ENCODE measurements at regions not wholly inside any gene's neighbourhood (a gene's known extent, or its start where the extent isn't known, plus 50 kb on each side); places are given as distances from the start of the nearest gene placed in this dataset.
"Not testable (repeated sequence)": the region's sequence is repeated elsewhere in the genome, so short reads cannot be mapped to it uniquely, and the experiment has no call there.

- DNase-seq: no peak
These were observed 197.1 kb upstream of the HCN1 start for GRCh38 chr5:45893309-45893708.

- DNase-seq: not testable (repeated sequence)
These were observed 194.4 kb upstream of the HCN1 start for GRCh38 chr5:45890441-45891080.

GRCh38 chr5:45862763-45863162 is 166.6 kb upstream of the HCN1 start:
- no peak for DNase-seq

DNA sequence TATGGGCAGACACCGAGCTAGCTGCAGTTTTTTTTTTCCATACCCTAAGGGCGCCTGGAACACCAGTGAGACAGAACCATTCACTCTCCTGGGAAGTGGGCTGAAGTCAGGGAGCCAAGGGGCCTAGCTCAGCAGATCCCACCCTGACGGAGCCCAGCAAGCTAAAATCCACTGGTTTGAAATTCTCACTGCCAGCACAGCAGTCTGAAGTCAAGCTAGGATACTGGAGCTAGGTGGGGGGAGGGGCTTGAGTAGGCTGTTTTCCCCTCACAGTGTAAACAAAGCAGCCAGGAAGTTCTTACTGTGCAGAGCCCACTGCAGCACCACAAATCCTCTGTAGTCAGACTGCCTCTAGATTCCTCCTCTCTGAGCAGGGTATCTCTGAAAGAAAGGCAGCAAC is 151.7 kb upstream of the HCN1 start:
- no peak for DNase-seq

GRCh38 chr5:45826055-45826454 is 129.9 kb upstream of the HCN1 start:
- no peak for DNase-seq

DNA sequence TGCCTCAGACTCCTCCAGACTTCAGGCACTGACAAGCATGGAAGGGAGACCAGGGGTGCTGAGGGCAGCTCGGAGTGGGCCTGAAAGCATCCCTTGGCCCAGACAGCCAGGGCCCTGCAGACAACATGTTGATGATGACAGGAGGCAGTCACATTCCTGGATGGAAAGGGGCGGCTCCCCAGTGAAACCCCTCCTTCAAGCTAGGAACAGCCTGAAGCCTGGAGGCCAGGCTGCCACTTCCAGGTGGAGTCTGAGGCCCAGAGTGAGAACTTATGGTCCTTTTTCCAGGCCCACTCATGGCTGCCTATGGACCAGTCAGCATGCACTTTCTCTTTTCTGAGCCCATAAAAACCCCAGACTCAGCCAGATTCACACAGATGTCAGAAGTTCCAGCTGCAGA is 104.2 kb upstream of the HCN1 start:
- DNase-seq: no peak

- DNase-seq: no peak
These were observed 103.2 kb upstream of the HCN1 start for GRCh38 chr5:45799388-45799787.

DNA sequence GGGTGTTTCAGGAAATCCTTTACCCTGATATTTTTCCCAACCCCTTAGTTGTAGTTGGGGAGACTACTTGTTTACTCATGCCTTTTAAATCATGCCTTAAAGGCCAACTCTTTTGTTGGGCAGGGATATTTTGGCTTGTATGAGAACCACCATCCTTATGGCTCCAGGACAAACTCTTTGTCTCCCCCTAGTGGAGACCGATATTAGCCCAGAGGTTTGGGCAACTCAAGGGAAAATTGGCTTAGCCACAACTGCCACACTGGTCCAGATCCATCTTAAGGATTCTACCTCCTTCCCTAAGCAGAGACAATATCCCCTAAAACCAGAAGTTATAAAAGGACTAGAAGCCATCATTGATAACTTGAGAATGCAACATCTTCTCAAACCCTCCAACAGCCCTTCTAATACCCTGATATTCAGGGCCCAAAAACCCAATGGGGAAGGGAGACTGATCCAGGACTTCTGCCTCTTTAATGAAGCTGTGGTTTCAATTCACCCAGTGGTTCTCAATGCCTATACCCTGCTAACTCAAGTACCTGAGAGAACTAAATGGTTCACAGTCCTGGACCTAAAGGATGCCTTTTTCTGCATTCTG is 100.9 kb upstream of the HCN1 start:
- DNase-seq: peak in 1 of 2 experiments; percentile 41

GRCh38 chr5:45795458-45795857 is 99.3 kb upstream of the HCN1 start:
- DNase-seq: no peak

- DNase-seq: no peak
These were observed 97.7 kb upstream of the HCN1 start for GRCh38 chr5:45793638-45794532.

DNA sequence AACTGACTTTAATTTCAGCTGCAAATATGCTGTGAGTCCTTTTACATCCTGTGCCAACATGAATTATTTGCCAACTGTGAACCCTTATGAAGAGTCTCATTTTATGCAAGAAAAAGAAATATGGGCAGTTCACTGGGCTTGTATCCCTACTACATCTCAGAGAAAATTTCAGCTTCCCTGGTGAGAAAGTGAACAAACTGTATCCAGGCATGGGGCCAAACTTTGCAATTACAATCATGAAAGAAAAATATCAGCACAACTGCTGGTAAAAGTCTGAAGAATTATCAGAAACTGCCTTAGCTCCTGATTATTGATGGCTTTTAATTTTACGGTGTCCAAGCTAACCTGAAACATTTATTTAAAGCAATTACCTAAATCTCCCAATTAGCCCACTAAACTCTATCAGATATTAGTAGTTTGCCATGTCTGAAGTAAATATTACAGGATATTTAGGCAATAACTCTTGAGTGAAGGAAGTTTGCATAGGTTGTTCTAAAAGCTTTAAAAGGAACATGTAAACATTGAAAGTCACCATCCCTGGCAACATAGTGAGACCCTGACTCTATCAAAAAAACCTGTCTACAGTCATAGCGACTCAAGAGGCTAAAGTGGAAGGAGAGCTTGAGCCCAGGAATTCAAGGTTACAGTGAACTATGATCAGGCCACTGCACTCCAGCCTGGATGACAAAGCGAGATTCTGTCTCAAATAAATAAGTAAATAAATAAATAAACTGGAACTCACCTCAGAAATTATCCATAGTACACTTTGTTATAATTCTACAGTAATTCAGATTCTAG is 83.9 kb upstream of the HCN1 start:
- DNase-seq: no peak

DNA sequence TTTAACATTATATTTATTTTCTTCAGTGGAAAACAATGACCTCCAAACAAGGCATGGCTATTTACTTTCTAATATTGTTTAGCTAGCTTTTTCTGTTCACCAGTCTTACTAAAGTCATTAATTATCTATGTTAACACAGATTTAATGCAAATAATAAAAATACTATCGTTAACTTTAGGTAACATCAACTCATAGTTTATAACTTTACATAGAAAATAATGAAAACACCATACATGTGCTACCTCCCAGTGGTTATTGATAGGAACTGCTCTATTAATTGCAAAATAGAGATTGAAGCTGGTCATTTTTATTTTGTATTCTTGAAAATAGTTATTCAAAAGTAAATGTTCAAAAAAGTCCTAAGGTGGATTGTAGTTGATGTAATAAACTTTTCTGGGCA is 78.3 kb upstream of the HCN1 start:
- peak in 1 of 2 experiments; percentile 21 for DNase-seq

DNA sequence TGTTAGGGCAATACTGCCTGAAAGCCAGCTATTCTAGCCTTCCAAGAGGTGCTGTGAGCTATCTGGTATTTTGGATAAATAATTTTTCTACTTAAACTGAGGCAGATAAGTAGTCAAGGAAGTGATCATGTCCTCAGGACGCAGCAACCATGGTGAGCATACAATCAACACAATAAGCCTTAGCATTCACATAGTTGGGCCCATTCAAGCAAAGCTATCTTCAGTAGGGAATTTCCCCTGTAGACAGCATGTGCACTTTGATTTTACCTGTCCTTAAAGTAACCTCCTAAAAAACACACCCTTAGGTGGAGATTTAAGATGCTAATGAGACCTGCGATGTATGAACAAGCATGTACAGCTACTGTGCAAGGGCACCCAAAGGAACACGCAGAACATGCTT is 76.2 kb upstream of the HCN1 start:
- no peak for DNase-seq

DNA sequence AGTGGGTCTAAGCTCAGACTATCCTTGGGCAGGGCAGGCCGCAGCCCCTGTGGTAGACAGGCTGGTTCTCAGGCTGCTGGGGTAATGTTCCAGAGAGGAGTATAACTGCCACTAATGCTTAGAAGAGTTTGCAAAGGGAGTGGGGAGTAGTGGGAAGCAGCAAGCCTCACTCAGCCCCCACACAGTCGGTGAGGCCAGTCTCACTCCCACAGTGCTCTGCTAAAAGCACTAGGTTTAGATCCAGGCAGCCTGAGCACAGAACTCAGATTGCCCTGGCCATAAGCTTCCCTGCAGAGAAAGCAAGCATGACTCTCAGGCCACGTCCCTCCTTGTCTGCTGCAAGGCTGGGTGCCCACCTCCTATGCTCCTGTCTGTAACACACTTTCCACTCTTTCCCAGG is 69.4 kb upstream of the HCN1 start:
- no peak for DNase-seq

DNA sequence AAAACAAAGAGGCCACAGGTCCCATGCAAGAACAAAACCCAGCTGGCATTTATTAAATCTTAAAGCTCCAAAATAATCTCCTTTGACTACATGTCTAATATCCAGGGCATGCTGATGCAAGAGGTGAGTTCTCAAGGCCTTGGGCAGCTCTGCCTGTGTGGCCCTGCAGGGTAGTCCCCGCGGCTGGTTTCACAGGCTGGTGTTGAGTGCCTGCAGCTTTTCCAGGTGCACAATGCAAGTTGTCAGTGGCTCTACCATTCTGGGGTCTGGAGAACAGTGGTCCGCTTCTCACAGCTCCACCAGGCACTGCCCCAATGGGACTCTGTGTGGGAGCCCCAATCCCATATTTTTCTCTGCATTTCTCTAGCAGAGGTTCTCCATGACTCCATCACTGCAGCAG is 54.4 kb upstream of the HCN1 start:
- DNase-seq: no peak

GRCh38 chr5:45748511-45748910 is 52.3 kb upstream of the HCN1 start:
- DNase-seq: not testable (repeated sequence)
